ENCODE measurements at regions not wholly inside any gene's neighbourhood (a gene's known extent, or its start where the extent isn't known, plus 50 kb on each side); places are given as distances from the start of the nearest gene placed in this dataset.

DNA sequence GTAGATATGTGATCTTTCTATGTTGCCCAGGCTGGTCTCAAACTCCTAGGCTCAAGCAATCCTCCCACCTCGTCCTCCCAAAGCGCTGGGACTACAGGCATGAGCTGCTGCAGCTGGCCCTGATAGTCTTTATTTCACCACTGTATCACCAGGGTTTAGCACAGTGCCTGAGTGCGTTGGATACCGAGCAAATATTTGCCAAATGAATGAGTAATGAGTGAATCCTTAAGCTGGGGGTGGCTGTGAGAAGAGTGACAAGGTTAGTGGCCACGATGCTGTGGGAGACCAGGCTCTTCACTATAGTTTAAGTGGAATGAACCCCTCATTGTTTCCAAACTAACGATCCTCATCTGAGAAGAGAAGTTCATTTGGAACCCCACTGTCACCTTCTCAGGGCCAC, 60.8 kb upstream of the FAM136A start:
- TF ChIP-seq POLR2A (IDR thresholded peaks at IDR 0.05) (no peak), EP300 (IDR thresholded peaks at IDR 0.05) (no peak), POLR2AphosphoS5 (IDR thresholded peaks at IDR 0.05) (no peak)
- TF ChIP-seq, protein P1, sequence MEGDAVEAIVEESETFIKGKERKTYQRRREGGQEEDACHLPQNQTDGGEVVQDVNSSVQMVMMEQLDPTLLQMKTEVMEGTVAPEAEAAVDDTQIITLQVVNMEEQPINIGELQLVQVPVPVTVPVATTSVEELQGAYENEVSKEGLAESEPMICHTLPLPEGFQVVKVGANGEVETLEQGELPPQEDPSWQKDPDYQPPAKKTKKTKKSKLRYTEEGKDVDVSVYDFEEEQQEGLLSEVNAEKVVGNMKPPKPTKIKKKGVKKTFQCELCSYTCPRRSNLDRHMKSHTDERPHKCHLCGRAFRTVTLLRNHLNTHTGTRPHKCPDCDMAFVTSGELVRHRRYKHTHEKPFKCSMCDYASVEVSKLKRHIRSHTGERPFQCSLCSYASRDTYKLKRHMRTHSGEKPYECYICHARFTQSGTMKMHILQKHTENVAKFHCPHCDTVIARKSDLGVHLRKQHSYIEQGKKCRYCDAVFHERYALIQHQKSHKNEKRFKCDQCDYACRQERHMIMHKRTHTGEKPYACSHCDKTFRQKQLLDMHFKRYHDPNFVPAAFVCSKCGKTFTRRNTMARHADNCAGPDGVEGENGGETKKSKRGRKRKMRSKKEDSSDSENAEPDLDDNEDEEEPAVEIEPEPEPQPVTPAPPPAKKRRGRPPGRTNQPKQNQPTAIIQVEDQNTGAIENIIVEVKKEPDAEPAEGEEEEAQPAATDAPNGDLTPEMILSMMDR (IDR thresholded peaks at IDR 0.05): no peak
